K562 (cell line): ENCODE measurements at regions not wholly inside any gene's neighbourhood (a gene's known extent, or its start where the extent isn't known, plus 50 kb on each side); places are given as distances from the start of the nearest gene placed in this dataset.

Source experiments
- ATAC-seq: fragments of 200-7000 bp; cut with Tn5 transposase; 3 replicates; pipeline ENCODE4 v1.9.1; 2020; ENCODE audit warnings: moderate library complexity
- BruUV-seq: library from RNA; stranded (reverse); fragments of 400-500 nt; replicated peaks from 2 replicates; lab custom pipeline; 2021; lab: Mats Ljungman, UMichigan
- CTCF ChIA-PET: fragments of 300-600 bp; formaldehyde crosslinking; extraction: SDS; loops from one replicate; lab custom pipeline; 2021; ENCODE audit warnings: low intra/inter-chr PET ratio; lab: Yijun Ruan, JAX
- POLR2A ChIA-PET: fragments of 300-600, 350-650 bp; sonication (Branson Sonifier 250); formaldehyde crosslinking; extraction: SDS; loops from one replicate; lab custom pipeline; 2021; ENCODE audit warnings: antibody characterized with exemption, inconsistent platforms; lab: Yijun Ruan, JAX
- DNase-seq, 4 experiments: peaks; one replicate each; pipeline versions ENCODE4 v3.0.0 to v3.0.0-alpha.2; 2011 to 2018; ENCODE audit warnings: low spot score in 3 of 4, mixed read lengths in 3 of 4; ENCODE audit errors: extremely low read depth in 1 of 4
- FAIRE-seq: peaks from 2 replicates; lab custom pipeline; 2011; peaks lifted over from hg19 to GRCh38; lab: Jason Lieb, UNC
- H2AFZ ChIP-seq: 2 replicates; pipeline ENCODE4 v1.6.0; 2011; ENCODE audit warnings: low read depth, low read length, control low read depth, inconsistent platforms
- H3K27ac ChIP-seq: fragments of 200-600 bp; 3 replicates; pipeline ENCODE4 v1.8.0; 2011; ENCODE audit warnings: low read depth, mild to moderate bottlenecking, control low read depth, inconsistent platforms, low read length, moderate library complexity, mixed read lengths; ENCODE audit errors: extremely low read depth
- H3K27me3 ChIP-seq, 2 experiments: fragments of 300-600 bp in 1 of 2; 2 replicates in 1 of 2; 3 replicates in 1 of 2; pipeline versions ENCODE4 v1.6.0 to v1.8.0; 2011; ENCODE audit warnings: inconsistent platforms in 2 of 2, low read length in 2 of 2, mild to moderate bottlenecking in 1 of 2, mixed read lengths in 1 of 2, moderate library complexity in 1 of 2; ENCODE audit not compliant: control insufficient read depth in 2 of 2, insufficient read depth in 2 of 2
- H3K36me3 ChIP-seq: fragments of 300-600 bp; 3 replicates; pipeline ENCODE4 v1.8.0; 2011; ENCODE audit warnings: mild to moderate bottlenecking, low read length, inconsistent platforms; ENCODE audit not compliant: control insufficient read depth, insufficient read depth
- H3K4me1 ChIP-seq, 2 experiments: fragments of 200-600 bp in 1 of 2; replicated peaks in 1 of 2; 2 replicates in 1 of 2; 3 replicates in 1 of 2; pipeline versions ENCODE4 v1.5.1 to v1.8.0; 2011; ENCODE audit warnings: inconsistent platforms in 2 of 2, low read length in 2 of 2, mild to moderate bottlenecking in 1 of 2, mixed read lengths in 1 of 2, moderate library complexity in 1 of 2; ENCODE audit not compliant: control insufficient read depth in 2 of 2, insufficient read depth in 2 of 2
- H3K4me2 ChIP-seq: 2 replicates; pipeline ENCODE4 v1.6.1; 2011; ENCODE audit warnings: low read length, control low read depth, inconsistent platforms, mixed read lengths; ENCODE audit not compliant: insufficient read depth
- H3K4me3 ChIP-seq: fragments of 200-600 bp; sonication (generic), shearing (Covaris generic); 2 replicates; pipeline ENCODE4 v1.5.1; 2016; ENCODE audit warnings: control low read depth, inconsistent platforms
- H3K79me2 ChIP-seq: fragments of 200-600 bp; 3 replicates; pipeline ENCODE4 v1.8.0; 2011; ENCODE audit warnings: low read length, inconsistent platforms; ENCODE audit not compliant: control insufficient read depth, insufficient read depth
- H3K9ac ChIP-seq, 2 experiments: 2 replicates each; pipeline versions ENCODE4 v1.6.0 to v1.6.1; 2011; ENCODE audit warnings: low read depth in 2 of 2, low read length in 2 of 2, control low read depth in 1 of 2, inconsistent platforms in 1 of 2, mild to moderate bottlenecking in 1 of 2, mixed read lengths in 1 of 2; ENCODE audit not compliant: insufficient read depth in 1 of 2
- H3K9me1 ChIP-seq: one replicate; pipeline ENCODE4 v1.6.0; 2011; ENCODE audit warnings: inconsistent platforms, mild to moderate bottlenecking, low read length, moderate library complexity; ENCODE audit not compliant: control insufficient read depth, insufficient read depth
- H3K9me3 ChIP-seq: replicated peaks from 2 replicates; pipeline ENCODE4 v1.5.1; 2011; ENCODE audit warnings: low read depth, low read length, inconsistent platforms; ENCODE audit not compliant: control insufficient read depth, insufficient read depth
- H4K20me1 ChIP-seq: replicated peaks from 2 replicates; pipeline ENCODE4 v1.6.1; 2011; ENCODE audit warnings: low read length, inconsistent platforms, mixed read lengths; ENCODE audit not compliant: control insufficient read depth, insufficient read depth
- AFF4 ChIP-seq: sonication (generic); formaldehyde crosslinking; IDR thresholded peaks from 2 replicates; pipeline ENCODE4 v1.8.0; 2023; ENCODE audit warnings: mild to moderate bottlenecking, missing genetic modification reagents
- CBX2 ChIP-seq: fragments of 200-600 bp; sonication (generic); IDR thresholded peaks from one replicate; pipeline ENCODE4 v1.6.1; 2012; ENCODE audit warnings: mild to moderate bottlenecking, low read length, inconsistent platforms; ENCODE audit not compliant: insufficient read depth, poor library complexity, severe bottlenecking
- DACH1 ChIP-seq: fragments of 450-650 bp; IDR thresholded peaks from 2 replicates; pipeline ENCODE4 v1.6.1; 2018; ENCODE audit not compliant: partially characterized antibody
- HMGXB4 ChIP-seq: sonication (generic); formaldehyde crosslinking; IDR thresholded peaks from 2 replicates; pipeline ENCODE4 v1.8.1; 2023; ENCODE audit warnings: mild to moderate bottlenecking, missing genetic modification reagents
- JUND ChIP-seq, 2 experiments: IDR thresholded peaks; 2 replicates in 1 of 2; 3 replicates in 1 of 2; pipeline ENCODE4 v1.6.1; 2011; ENCODE audit warnings: borderline replicate concordance in 2 of 2, low read depth in 2 of 2, low read length in 2 of 2, improper control_type of control experiment in 1 of 2, missing biosample characterization in 1 of 2, missing genetic modification characterization in 1 of 2, missing genetic modification reagents in 1 of 2
- KAT7 ChIP-seq: sonication (generic); formaldehyde crosslinking; IDR thresholded peaks from 2 replicates; pipeline ENCODE4 v1.8.0; 2022; ENCODE audit warnings: missing genetic modification reagents, mild to moderate bottlenecking, borderline replicate concordance
- KDM5B ChIP-seq: fragments of 200-600 bp; sonication (generic); IDR thresholded peaks from 2 replicates; pipeline ENCODE4 v1.6.1; 2012; ENCODE audit warnings: low read depth, mild to moderate bottlenecking, moderate library complexity, low read length, control low read depth, inconsistent platforms; ENCODE audit not compliant: insufficient replicate concordance
- KLF10 ChIP-seq: fragments of 250-450 bp; sonication (Bioruptor Pico); IDR thresholded peaks from 2 replicates; pipeline ENCODE4 v1.6.1; 2021; ENCODE audit warnings: matching md5 sums
- MCM7 ChIP-seq, 2 experiments: fragments of 450-650 bp; IDR thresholded peaks; 2 replicates each; pipeline ENCODE4 v1.6.1; 2016 to 2018
- NR1H2 ChIP-seq: sonication (generic); formaldehyde crosslinking; IDR thresholded peaks from 2 replicates; pipeline ENCODE4 v1.4.0; 2020; ENCODE audit warnings: mild to moderate bottlenecking, missing genetic modification reagents
- NR2C2 ChIP-seq, 2 experiments: fragments of 200-800 bp in 1 of 2; sonication (Bioruptor generic) in 1 of 2; sonication (generic) in 1 of 2; formaldehyde crosslinking in 1 of 2; IDR thresholded peaks; 2 replicates each; pipeline versions ENCODE4 v1.6.1 to v1.8.0; 2016 to 2022; ENCODE audit warnings: mild to moderate bottlenecking in 1 of 2, missing compliant biosample characterization in 1 of 2, missing genetic modification characterization in 1 of 2, missing genetic modification reagents in 1 of 2
- NR2F6 ChIP-seq: fragments of 450-650 bp; formaldehyde crosslinking; IDR thresholded peaks from 2 replicates; pipeline ENCODE4 v1.4.0; 2020; ENCODE audit warnings: mild to moderate bottlenecking
- PYGO2 ChIP-seq: fragments of 450-650 bp; IDR thresholded peaks from 2 replicates; pipeline ENCODE4 v1.6.1; 2016; ENCODE audit warnings: mild to moderate bottlenecking, missing genetic modification characterization, moderate library complexity, missing compliant biosample characterization
- SMARCC2 ChIP-seq: fragments of 450-650 bp; IDR thresholded peaks from 2 replicates; pipeline ENCODE4 v1.6.1; 2017; ENCODE audit warnings: antibody characterized with exemption, moderate library complexity, mild to moderate bottlenecking, low read depth
- ZNF316 ChIP-seq: fragments of 450-650 bp; IDR thresholded peaks from 2 replicates; pipeline ENCODE4 v1.6.1; 2016
- WGBS: fragments of 100-300 bp; shearing (Covaris generic); methylation state at CpG from one replicate; pipeline ENCODE4 v1.1.6; 2016; ENCODE audit warnings: low coverage, mixed read lengths; ENCODE audit not compliant: insufficient coverage; ENCODE audit errors: missing lambda C conversion rate; 5-methylcytosine and 5-hydroxymethylcytosine counted together
- in situ Hi-C: fragments of 300-500 bp; cut with MboI; formaldehyde crosslinking; loops from 4 replicates; pipeline ENCODE4 v1.15.0; 2018; ENCODE audit warnings: inconsistent platforms, mixed read lengths
- intact Hi-C: fragments of 100-400 bp; cut with micrococcal nuclease; formaldehyde crosslinking; loops from 2 replicates; pipeline ENCODE4 v1.14.2; 2022

DNA sequence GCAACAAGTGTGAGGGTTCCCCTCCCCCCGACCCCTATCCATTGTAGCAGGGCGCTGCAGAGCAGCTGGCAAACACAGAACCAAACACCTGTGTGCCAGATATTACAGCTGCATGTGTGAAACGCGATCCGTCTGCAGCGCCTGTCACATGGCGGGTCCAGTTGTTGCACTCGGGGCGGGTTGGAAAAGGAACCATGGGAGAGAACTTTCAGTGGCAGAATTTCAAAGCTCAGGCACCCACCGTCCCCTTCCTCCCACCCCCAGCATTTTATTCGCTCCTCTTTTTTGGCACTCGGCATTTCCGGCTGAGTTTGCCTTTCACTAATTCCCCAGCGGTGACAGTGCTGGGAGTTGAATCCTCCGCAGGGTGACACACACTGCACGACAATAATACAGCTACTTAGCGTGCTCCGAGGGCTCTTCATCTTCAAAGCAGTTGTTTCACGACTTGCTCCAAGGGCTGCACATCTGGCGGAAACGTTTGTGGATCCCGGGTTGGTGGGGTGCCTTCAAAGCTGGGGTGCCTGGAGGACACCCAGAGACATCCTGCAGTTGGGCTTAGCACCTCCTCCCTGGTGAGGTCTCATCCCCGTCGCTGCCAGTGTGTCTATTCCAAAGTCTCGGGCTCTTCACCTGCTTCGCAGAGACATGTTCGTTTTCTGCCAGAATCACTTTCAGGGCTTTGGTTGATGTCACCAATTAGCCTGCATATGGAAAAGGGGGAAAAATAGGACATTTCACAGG is 180.7 kb downstream of the ZBTB18 start:
- Histone ChIP-seq H3K4me1 (peaks cover 0 to 2% of the 10 kb centered on the region in 2 experiments; a peak in 1 of 5 replicates), H3K79me2 (no peaks in the 10 kb centered on the region), H3K4me2 (no peak overlapping the region), H3K36me3 (no peaks in the 10 kb centered on the region), H3K27ac (no peak overlapping the region), H3K4me3 (no peak overlapping the region), H3K9ac (peak overlapping the region in 1 of 2 experiments; percentile 7; a peak in 1 of 4 replicates), H3K9me1 (no peaks in the 10 kb centered on the region), H3K27me3 (peaks cover 64 to 88% of the 10 kb centered on the region in 2 experiments), H4K20me1 (no peaks in the 10 kb centered on the region), H3K9me3 (no peaks in the 10 kb centered on the region), H2AFZ (no peak overlapping the region)
- ATAC-seq (peak; percentile 18; the same call in 1 of the 3 replicates), DNase-seq (no peak), FAIRE-seq (no peak)
- in situ Hi-C loops, result no loop called here
- intact Hi-C loops, result no loop called here
- ChIA-PET POLR2A (interaction anchor here (0.5 to 0.7 kb wide), 2 partner anchors 30 to 111 kb away, joined by 3 read pairs; no protein-coding TSS in a partner anchor), CTCF (no interaction called here)
- under 1% methylated on average over 27 of the region's 27 CpGs for WGBS
- BruUV-seq, result no TSS peak
- peak; percentile 59 for TF ChIP-seq CBX2
- TF ChIP-seq DACH1, result no peak
- no peak for TF ChIP-seq JUND (IDR thresholded peaks at IDR 0.05; ENCODE audit: borderline replicate concordance, low read depth, low read length)
- TF ChIP-seq JUND (tag; IDR thresholded peaks at IDR 0.05; ENCODE audit: borderline replicate concordance, low read depth, low read length), result no peak
- TF ChIP-seq SMARCC2, result no peak
- TF ChIP-seq KAT7 (CRISPR knock-in tag), result no peak
- TF ChIP-seq KDM5B, result no peak
- no peak for TF ChIP-seq KLF10 (CRISPR knock-in tag)
- TF ChIP-seq NR1H2 (CRISPR knock-in tag), result no peak
- TF ChIP-seq MCM7 (IDR thresholded peaks at IDR 0.05), result no peak
- TF ChIP-seq AFF4 (CRISPR knock-in tag), result no peak
- no peak for TF ChIP-seq ZNF316
- TF ChIP-seq PYGO2 (tag), result no peak
- no peak for TF ChIP-seq NR2C2 (CRISPR knock-in tag; IDR thresholded peaks at IDR 0.05)
- no peak for TF ChIP-seq NR2C2 (tag; IDR thresholded peaks at IDR 0.05)
- no peak for TF ChIP-seq HMGXB4 (CRISPR knock-in tag)
- TF ChIP-seq NR2F6, result no peak
